Prostate gland (tissue), 2 donors: ENCODE measurements at regions not wholly inside any gene's neighbourhood (a gene's known extent, or its start where the extent isn't known, plus 50 kb on each side); places are given as distances from the start of the nearest gene placed in this dataset.

Experiments
- DNase-seq: peaks from one replicate; pipeline ENCODE4 v3.0.0-alpha.2; 2019; ENCODE audit warnings: low spot score
- H3K27ac ChIP-seq, 2 donors: fragments of 200-600 bp; sonication (generic); 2 replicates each; pipeline ENCODE4 v1.5.1; 2017 to 2019
- H3K27me3 ChIP-seq: fragments of 200-600 bp; sonication (generic); replicated peaks from 2 replicates; pipeline ENCODE4 v1.5.1; 2019; ENCODE audit not compliant: insufficient read depth
- H3K36me3 ChIP-seq, 2 donors: fragments of 200-600 bp; sonication (generic); 1 replicate in 1 of 2; 2 replicates in 1 of 2; pipeline versions ENCODE4 v1.5.1 to v1.8.1; 2017 to 2019
- H3K4me1 ChIP-seq: fragments of 200-600 bp; sonication (generic); replicated peaks from 2 replicates; pipeline ENCODE4 v1.5.1; 2019
- H3K4me3 ChIP-seq, 2 donors: fragments of 200-600 bp; sonication (generic); 2 replicates each; pipeline ENCODE4 v1.5.1; 2017 to 2019
- H3K9me3 ChIP-seq: fragments of 200-600 bp; sonication (generic); 2 replicates; pipeline ENCODE4 v1.5.1; 2017
- POLR2A ChIP-seq: fragments of 450-650 bp; IDR thresholded peaks from one replicate; pipeline ENCODE4 v1.6.1; 2016; ENCODE audit warnings: antibody characterized with exemption, mild to moderate bottlenecking
- POLR2AphosphoS5 ChIP-seq: sonication (generic); formaldehyde crosslinking; IDR thresholded peaks from one replicate; pipeline ENCODE4 v1.6.1; 2017; ENCODE audit warnings: antibody characterized with exemption
- WGBS: methylation state at CpG from one replicate; pipeline ENCODE4 v1.1.5; 2018; 5-methylcytosine and 5-hydroxymethylcytosine counted together
- intact Hi-C: fragments of 100-400 bp; cut with DNase I; formaldehyde crosslinking; loops from one replicate; pipeline ENCODE4 v1.14.2; 2022
- TF ChIP-seq, protein P1 (sequence below), 4 experiments: fragments of 200-600 bp in 2 of 4; fragments of 450-650 bp in 2 of 4; sonication (generic) in 2 of 4; IDR thresholded peaks; 1 replicate in 3 of 4; 2 replicates in 1 of 4; pipeline ENCODE4 v1.5.1; 2016 to 2019; ENCODE audit warnings: antibody characterized with exemption in 4 of 4, mild to moderate bottlenecking in 2 of 4, moderate library complexity in 2 of 4

DNA sequence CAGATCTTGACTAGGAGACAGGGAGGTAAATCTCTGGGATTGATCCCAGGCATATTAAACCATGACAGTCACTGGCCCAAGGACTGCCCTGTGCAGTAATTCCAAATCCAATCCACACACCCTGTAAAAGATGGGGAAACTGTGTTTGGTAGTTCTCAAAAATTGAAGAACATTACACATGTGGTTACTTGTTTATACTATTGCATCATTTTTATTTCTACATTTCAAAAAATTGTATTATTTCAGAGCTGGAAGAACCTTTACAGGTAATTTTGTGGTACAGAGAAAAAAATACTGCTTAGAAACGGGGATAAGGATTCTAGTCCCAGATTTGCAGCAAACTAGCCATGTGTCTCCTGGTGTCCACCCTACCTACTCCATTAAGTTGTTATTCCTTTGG, 400.5 kb downstream of the LRIG3 start:
- no peaks in the 10 kb centered on the region for H3K27me3 ChIP-seq
- no peak overlapping the region for H3K27ac ChIP-seq
- H3K36me3 ChIP-seq: no peaks in the 10 kb centered on the region
- intact Hi-C loops: no loop called here
- H3K4me1 ChIP-seq: no peaks in the 10 kb centered on the region
- no peak overlapping the region for H3K4me3 ChIP-seq
- no peaks in the 10 kb centered on the region for H3K9me3 ChIP-seq
- TF ChIP-seq POLR2A (no peak), POLR2AphosphoS5 (no peak)
- TF ChIP-seq, protein P1, sequence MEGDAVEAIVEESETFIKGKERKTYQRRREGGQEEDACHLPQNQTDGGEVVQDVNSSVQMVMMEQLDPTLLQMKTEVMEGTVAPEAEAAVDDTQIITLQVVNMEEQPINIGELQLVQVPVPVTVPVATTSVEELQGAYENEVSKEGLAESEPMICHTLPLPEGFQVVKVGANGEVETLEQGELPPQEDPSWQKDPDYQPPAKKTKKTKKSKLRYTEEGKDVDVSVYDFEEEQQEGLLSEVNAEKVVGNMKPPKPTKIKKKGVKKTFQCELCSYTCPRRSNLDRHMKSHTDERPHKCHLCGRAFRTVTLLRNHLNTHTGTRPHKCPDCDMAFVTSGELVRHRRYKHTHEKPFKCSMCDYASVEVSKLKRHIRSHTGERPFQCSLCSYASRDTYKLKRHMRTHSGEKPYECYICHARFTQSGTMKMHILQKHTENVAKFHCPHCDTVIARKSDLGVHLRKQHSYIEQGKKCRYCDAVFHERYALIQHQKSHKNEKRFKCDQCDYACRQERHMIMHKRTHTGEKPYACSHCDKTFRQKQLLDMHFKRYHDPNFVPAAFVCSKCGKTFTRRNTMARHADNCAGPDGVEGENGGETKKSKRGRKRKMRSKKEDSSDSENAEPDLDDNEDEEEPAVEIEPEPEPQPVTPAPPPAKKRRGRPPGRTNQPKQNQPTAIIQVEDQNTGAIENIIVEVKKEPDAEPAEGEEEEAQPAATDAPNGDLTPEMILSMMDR (IDR thresholded peaks at IDR 0.05): no peak
- no peak for DNase-seq
- WGBS: 96% methylated on average over 1 of the region's 1 CpG

DNA sequence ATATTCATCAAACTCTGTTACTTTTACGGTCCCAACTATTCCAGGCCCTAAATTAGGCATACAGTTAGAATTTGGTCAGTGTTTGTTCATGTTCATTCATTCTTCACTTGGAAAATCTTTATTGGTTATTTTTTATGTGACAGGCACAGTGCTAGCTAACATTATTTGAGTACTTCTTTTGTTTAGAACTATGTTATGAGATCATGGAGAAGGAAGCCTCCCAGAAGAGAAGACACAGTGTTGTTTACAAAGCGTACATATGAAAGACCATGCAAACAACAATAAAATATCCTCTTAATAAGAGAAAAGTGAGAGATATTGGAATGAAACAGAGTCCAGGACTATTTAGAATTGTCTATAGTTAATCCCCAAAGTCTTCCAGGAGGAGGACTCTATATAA, 399.2 kb downstream of the LRIG3 start:
- Histone ChIP-seq H3K9me3 (no peaks in the 10 kb centered on the region), H3K4me3 (no peak overlapping the region), H3K27me3 (no peaks in the 10 kb centered on the region), H3K4me1 (no peaks in the 10 kb centered on the region), H3K36me3 (no peaks in the 10 kb centered on the region), H3K27ac (no peak overlapping the region)
- intact Hi-C loops: no loop called here
- 47% methylated on average over 2 of the region's 2 CpGs for WGBS
- TF ChIP-seq, protein P1 (IDR thresholded peaks at IDR 0.05): no peak
- TF ChIP-seq POLR2AphosphoS5 (no peak), POLR2A (no peak)
- DNase-seq: no peak

DNA sequence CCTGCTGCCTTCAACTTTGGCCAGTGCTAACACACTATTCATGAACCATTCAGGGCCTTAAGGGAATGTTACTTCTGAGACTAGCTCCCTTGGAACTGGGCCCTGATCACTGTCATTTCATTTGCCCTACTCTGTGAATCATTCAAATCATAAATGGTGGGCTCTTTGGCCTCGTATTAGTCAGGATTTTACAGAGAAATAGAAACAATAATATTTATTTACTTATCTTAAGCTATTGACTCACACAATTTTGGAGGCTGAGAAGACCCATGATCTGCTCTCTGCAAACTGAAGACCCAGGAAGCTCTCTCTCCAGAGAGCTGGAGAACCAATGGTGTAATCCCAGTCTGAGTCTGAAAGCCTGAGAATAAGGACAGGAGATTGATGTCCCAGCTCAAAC, 398.5 kb downstream of the LRIG3 start:
- WGBS: 96% methylated on average over 1 of the region's 1 CpG
- intact Hi-C loops: no loop called here
- no peaks in the 10 kb centered on the region for H3K9me3 ChIP-seq
- no peak overlapping the region for H3K27ac ChIP-seq
- no peaks in the 10 kb centered on the region for H3K27me3 ChIP-seq
- H3K4me1 ChIP-seq: no peaks in the 10 kb centered on the region
- H3K36me3 ChIP-seq: no peaks in the 10 kb centered on the region
- H3K4me3 ChIP-seq: no peak overlapping the region
- no peak for DNase-seq
- TF ChIP-seq, protein P1 (IDR thresholded peaks at IDR 0.05): no peak
- TF ChIP-seq POLR2AphosphoS5 (no peak), POLR2A (no peak)

DNA sequence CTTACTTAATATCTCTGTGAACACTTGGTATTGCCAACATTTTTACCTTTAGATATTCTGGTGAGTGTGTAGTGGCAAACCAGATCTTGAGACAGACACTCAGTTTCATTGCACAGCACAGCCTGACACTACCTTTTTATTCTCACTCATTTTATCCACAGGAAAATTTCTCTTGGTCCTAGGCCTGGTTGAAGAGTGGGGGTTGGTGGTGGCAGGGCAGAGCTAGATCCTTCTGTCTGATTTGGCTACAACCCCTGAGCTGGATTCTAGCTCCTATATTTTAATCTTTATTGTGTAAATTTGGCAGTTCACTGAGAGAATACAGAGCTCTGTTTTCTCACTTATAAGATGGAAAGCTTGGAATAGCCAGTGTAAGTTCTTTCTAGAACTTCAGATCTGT, 396.9 kb downstream of the LRIG3 start:
- Histone ChIP-seq H3K4me1 (no peaks in the 10 kb centered on the region), H3K9me3 (no peaks in the 10 kb centered on the region), H3K27ac (no peak overlapping the region), H3K27me3 (no peaks in the 10 kb centered on the region), H3K4me3 (no peak overlapping the region), H3K36me3 (no peaks in the 10 kb centered on the region)
- intact Hi-C loops: no loop called here
- no peak for DNase-seq
- TF ChIP-seq, protein P1 (IDR thresholded peaks at IDR 0.05): no peak
- TF ChIP-seq POLR2AphosphoS5 (no peak), POLR2A (no peak)

DNA sequence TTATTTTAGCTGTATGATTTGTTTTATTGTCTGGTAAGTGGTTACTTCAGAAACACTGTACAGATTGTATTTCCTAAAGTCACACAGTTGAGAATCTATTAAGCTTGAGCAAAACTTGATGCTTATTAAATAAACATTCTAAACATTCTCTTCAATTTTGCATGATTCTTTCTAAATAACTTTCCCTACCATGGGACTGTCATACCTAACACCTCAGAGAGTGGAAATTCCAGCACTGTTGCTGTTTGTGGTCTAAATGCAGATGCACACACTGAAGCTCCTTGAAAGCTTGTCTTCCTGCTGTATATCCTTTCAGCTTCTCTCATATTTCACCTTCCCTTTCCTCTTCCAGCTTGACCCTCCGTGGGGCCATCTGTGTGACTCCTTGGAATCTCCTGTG, 392.0 kb downstream of the LRIG3 start:
- H3K36me3 ChIP-seq: no peaks in the 10 kb centered on the region
- WGBS: 6% methylated on average over 1 of the region's 1 CpG
- H3K9me3 ChIP-seq: no peaks in the 10 kb centered on the region
- intact Hi-C loops: no loop called here
- no peak for DNase-seq
- no peaks in the 10 kb centered on the region for H3K27me3 ChIP-seq
- H3K4me1 ChIP-seq: no peaks in the 10 kb centered on the region
- TF ChIP-seq, protein P1 (IDR thresholded peaks at IDR 0.05): no peak
- TF ChIP-seq POLR2A (no peak), POLR2AphosphoS5 (no peak)
- no peak overlapping the region for H3K4me3 ChIP-seq
- H3K27ac ChIP-seq: no peak overlapping the region
